Ishikawa (cell line): ENCODE measurements at regions not wholly inside any gene's neighbourhood (a gene's known extent, or its start where the extent isn't known, plus 50 kb on each side); places are given as distances from the start of the nearest gene placed in this dataset.

Experiments used
- CEBPB ChIP-seq: IDR thresholded peaks from 2 replicates; pipeline ENCODE4 v1.6.1; 2012
- CREB1 ChIP-seq: IDR thresholded peaks from 2 replicates; pipeline ENCODE4 v1.6.1; 2012; ENCODE audit warnings: low read depth
- EGR1 ChIP-seq: IDR thresholded peaks from 2 replicates; pipeline ENCODE4 v1.6.1; 2012
- EP300 ChIP-seq: IDR thresholded peaks from 2 replicates; pipeline ENCODE4 v1.6.1; 2012; ENCODE audit warnings: borderline replicate concordance
- FOXM1 ChIP-seq: IDR thresholded peaks from 2 replicates; pipeline ENCODE4 v1.6.1; 2012; ENCODE audit warnings: low read depth, borderline replicate concordance
- MAX ChIP-seq: IDR thresholded peaks from 2 replicates; pipeline ENCODE4 v1.6.1; 2012
- NFIC ChIP-seq: IDR thresholded peaks from 2 replicates; pipeline ENCODE4 v1.6.1; 2012
- RAD21 ChIP-seq: IDR thresholded peaks from 2 replicates; pipeline ENCODE4 v1.6.1; 2012; ENCODE audit warnings: low read depth
- TAF1 ChIP-seq: IDR thresholded peaks from 2 replicates; pipeline ENCODE4 v1.6.1; 2012; ENCODE audit warnings: low read depth, mild to moderate bottlenecking
- TCF12 ChIP-seq: IDR thresholded peaks from 2 replicates; pipeline ENCODE4 v1.6.1; 2012; ENCODE audit warnings: low read depth
- TEAD4 ChIP-seq: IDR thresholded peaks from 2 replicates; pipeline ENCODE4 v1.6.1; 2012
- YY1 ChIP-seq: IDR thresholded peaks from 2 replicates; pipeline ENCODE4 v1.6.1; 2012; ENCODE audit warnings: low read depth
- ZBTB7A ChIP-seq: IDR thresholded peaks from 2 replicates; pipeline ENCODE4 v1.6.1; 2012; ENCODE audit warnings: low read depth
- TF ChIP-seq, protein P1 (sequence below): IDR thresholded peaks from 2 replicates; pipeline ENCODE4 v1.6.1; 2012; ENCODE audit warnings: low read depth, mild to moderate bottlenecking
- TF ChIP-seq, protein P2 (sequence below): IDR thresholded peaks from 2 replicates; pipeline ENCODE4 v1.6.1; 2012

- no peak for TF ChIP-seq EP300
- no peak for TF ChIP-seq TEAD4
- no peak for TF ChIP-seq FOXM1
- no peak for TF ChIP-seq CEBPB
- TF ChIP-seq EGR1, result no peak
- TF ChIP-seq TCF12, result no peak
- TF ChIP-seq MAX, result no peak
These were observed 106.6 kb upstream of the NCOR2 start for GRCh38 chr12:124673801-124674617.

GRCh38 chr12:124668602-124669001, 101.2 kb upstream of the NCOR2 start:
- TF ChIP-seq FOXM1, result no peak
- no peak for TF ChIP-seq TCF12
- TF ChIP-seq MAX, result no peak
- TF ChIP-seq TAF1, result no peak
- TF ChIP-seq CREB1, result no peak
- no peak for TF ChIP-seq NFIC
- no peak for TF ChIP-seq CEBPB
- no peak for TF ChIP-seq RAD21
- no peak for TF ChIP-seq EGR1
- no peak for TF ChIP-seq EP300
- TF ChIP-seq, protein P1, sequence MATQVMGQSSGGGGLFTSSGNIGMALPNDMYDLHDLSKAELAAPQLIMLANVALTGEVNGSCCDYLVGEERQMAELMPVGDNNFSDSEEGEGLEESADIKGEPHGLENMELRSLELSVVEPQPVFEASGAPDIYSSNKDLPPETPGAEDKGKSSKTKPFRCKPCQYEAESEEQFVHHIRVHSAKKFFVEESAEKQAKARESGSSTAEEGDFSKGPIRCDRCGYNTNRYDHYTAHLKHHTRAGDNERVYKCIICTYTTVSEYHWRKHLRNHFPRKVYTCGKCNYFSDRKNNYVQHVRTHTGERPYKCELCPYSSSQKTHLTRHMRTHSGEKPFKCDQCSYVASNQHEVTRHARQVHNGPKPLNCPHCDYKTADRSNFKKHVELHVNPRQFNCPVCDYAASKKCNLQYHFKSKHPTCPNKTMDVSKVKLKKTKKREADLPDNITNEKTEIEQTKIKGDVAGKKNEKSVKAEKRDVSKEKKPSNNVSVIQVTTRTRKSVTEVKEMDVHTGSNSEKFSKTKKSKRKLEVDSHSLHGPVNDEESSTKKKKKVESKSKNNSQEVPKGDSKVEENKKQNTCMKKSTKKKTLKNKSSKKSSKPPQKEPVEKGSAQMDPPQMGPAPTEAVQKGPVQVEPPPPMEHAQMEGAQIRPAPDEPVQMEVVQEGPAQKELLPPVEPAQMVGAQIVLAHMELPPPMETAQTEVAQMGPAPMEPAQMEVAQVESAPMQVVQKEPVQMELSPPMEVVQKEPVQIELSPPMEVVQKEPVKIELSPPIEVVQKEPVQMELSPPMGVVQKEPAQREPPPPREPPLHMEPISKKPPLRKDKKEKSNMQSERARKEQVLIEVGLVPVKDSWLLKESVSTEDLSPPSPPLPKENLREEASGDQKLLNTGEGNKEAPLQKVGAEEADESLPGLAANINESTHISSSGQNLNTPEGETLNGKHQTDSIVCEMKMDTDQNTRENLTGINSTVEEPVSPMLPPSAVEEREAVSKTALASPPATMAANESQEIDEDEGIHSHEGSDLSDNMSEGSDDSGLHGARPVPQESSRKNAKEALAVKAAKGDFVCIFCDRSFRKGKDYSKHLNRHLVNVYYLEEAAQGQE, result no peak
- TF ChIP-seq ZBTB7A, result no peak
- TF ChIP-seq, protein P2, sequence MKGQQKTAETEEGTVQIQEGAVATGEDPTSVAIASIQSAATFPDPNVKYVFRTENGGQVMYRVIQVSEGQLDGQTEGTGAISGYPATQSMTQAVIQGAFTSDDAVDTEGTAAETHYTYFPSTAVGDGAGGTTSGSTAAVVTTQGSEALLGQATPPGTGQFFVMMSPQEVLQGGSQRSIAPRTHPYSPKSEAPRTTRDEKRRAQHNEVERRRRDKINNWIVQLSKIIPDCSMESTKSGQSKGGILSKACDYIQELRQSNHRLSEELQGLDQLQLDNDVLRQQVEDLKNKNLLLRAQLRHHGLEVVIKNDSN, result no peak
- TF ChIP-seq TEAD4, result no peak
- no peak for TF ChIP-seq YY1

DNA sequence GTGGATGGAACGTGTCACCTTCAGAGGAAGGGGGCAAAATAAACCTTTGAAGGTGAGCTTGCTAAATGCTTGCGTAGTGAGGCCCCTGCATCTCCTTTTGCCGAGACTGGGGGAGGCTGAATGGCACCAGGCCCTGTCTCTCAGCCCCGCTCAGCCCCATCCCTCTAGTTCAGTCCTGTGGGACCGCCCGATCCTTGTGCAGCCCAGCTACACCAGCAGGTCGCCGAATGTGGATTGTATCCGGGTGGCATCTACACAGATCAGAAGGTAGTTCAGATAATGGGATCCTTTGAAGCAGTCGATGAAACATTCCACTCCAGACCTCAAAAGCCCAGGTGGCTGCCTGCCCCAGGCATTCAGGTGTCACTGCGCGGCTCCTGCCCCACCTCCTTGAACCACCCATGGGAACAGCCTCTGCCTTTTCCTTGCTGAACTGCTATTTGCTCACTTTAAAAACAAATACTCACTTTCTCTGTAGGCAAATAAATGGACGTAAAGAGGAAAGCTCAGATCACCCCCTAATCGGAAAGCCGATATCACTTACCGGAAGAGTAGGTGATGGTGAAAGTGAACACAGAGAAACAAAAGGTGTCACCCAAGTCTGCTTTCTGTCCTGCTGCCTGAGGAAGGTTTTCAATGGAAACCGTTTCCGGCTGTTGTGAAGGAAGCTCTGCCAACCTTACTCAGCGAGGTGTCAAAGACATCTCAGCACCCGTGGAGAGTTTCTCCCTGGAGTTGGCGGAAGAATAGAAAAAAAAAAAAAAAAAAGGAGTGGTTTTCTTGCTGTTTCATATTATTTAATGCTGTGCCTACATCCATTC, 100.3 kb upstream of the NCOR2 start:
- no peak for TF ChIP-seq NFIC
- TF ChIP-seq TAF1, result no peak
- no peak for TF ChIP-seq CREB1
- no peak for TF ChIP-seq ZBTB7A
- TF ChIP-seq YY1, result no peak
- no peak for TF ChIP-seq CEBPB
- TF ChIP-seq TEAD4, result no peak
- no peak for TF ChIP-seq TCF12
- TF ChIP-seq FOXM1, result no peak
- TF ChIP-seq EGR1, result no peak
- TF ChIP-seq RAD21, result no peak
- TF ChIP-seq, protein P2, result no peak
- TF ChIP-seq, protein P1, result no peak
- TF ChIP-seq EP300, result no peak
- no peak for TF ChIP-seq MAX

GRCh38 chr12:124666722-124667259, 99.4 kb upstream of the NCOR2 start:
- TF ChIP-seq MAX (no peak), FOXM1 (no peak)

DNA sequence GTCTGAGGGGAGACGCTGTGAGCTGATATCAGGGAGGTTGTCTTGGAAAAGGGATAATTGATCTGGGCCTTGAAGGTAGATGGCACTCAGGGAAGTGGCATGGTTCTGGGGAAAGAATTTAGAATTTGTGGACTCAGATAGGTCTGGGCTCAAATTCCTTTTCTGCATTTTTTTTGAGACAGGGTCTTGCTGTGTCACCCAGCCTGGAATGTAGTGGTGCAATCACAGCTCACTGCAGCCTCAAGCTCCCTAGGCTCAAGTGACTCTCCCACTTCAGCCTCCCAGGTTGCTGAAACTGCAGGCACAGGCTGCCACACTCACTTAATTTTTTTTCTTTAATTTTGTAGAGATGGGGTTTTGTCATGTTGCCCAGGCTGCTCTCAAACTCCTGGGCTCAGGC, 98.1 kb upstream of the NCOR2 start:
- no peak for TF ChIP-seq YY1
- TF ChIP-seq, protein P1, result no peak
- TF ChIP-seq TAF1, result no peak
- TF ChIP-seq EP300, result no peak
- no peak for TF ChIP-seq TCF12
- no peak for TF ChIP-seq TEAD4
- TF ChIP-seq RAD21, result no peak
- TF ChIP-seq ZBTB7A, result no peak
- TF ChIP-seq EGR1, result no peak
- TF ChIP-seq CREB1, result no peak
- TF ChIP-seq CEBPB, result no peak
- TF ChIP-seq NFIC, result no peak
